Body of pancreas (tissue), 4 donors: ENCODE measurements at regions not wholly inside any gene's neighbourhood (a gene's known extent, or its start where the extent isn't known, plus 50 kb on each side); places are given as distances from the start of the nearest gene placed in this dataset.

Experiments used
- ATAC-seq: fragments of 150-250 bp; one replicate; pipeline ENCODE4 v1.9.1; 2016
- DNase-seq, 4 donors: peaks; one replicate each; pipeline ENCODE4 v3.0.0-alpha.2; 2019
- H3K27ac ChIP-seq, 4 donors: fragments of 200-600 bp; sonication (generic); 1 replicate in 3 of 4; 2 replicates in 1 of 4; pipeline versions ENCODE4 v1.5.1 to v1.6.1; 2016 to 2019; ENCODE audit warnings: mild to moderate bottlenecking in 1 of 4, mixed read lengths in 1 of 4, moderate library complexity in 1 of 4
- H3K27me3 ChIP-seq, 2 donors: fragments of 200-600 bp; sonication (generic); one replicate each; pipeline ENCODE4 v1.6.0; 2016; ENCODE audit warnings: mild to moderate bottlenecking in 1 of 2
- H3K36me3 ChIP-seq, 2 donors: fragments of 200-600 bp; sonication (generic); replicated peaks in 1 of 2; 2 replicates each; pipeline ENCODE4 v1.5.1; 2016; ENCODE audit warnings: low read depth in 2 of 2; ENCODE audit not compliant: insufficient read depth in 1 of 2
- H3K4me1 ChIP-seq: fragments of 200-600 bp; sonication (generic); one replicate; pipeline ENCODE4 v1.6.0; 2016
- H3K4me3 ChIP-seq, 2 donors: fragments of 200-600 bp; sonication (generic); 1 replicate in 1 of 2; 2 replicates in 1 of 2; pipeline ENCODE4 v1.5.1; 2016 to 2019
- H3K9me3 ChIP-seq, 3 donors: fragments of 200-600 bp; sonication (generic); 1 replicate in 2 of 3; 2 replicates in 1 of 3; pipeline ENCODE4 v1.5.1; 2016
- POLR2A ChIP-seq, 3 donors: fragments of 450-650 bp; IDR thresholded peaks; one replicate each; pipeline ENCODE4 v1.6.1; 2016; ENCODE audit warnings: antibody characterized with exemption in 3 of 3, mild to moderate bottlenecking in 2 of 3
- WGBS, 2 donors: methylation state at CpG; one replicate each; pipeline ENCODE4 v1.1.5; 2017; 5-methylcytosine and 5-hydroxymethylcytosine counted together
- intact Hi-C: fragments of 100-400 bp; cut with DNase I; formaldehyde crosslinking; loops from one replicate; pipeline ENCODE4 v1.15.1; 2023
- TF ChIP-seq, protein P1 (sequence below), 7 experiments: fragments of 450-650 bp in 4 of 7; fragments of 200-600 bp in 3 of 7; sonication (generic) in 3 of 7; IDR thresholded peaks; one replicate each; pipeline ENCODE4 v1.5.1; 2016 to 2019; ENCODE audit warnings: antibody characterized with exemption in 7 of 7

DNA sequence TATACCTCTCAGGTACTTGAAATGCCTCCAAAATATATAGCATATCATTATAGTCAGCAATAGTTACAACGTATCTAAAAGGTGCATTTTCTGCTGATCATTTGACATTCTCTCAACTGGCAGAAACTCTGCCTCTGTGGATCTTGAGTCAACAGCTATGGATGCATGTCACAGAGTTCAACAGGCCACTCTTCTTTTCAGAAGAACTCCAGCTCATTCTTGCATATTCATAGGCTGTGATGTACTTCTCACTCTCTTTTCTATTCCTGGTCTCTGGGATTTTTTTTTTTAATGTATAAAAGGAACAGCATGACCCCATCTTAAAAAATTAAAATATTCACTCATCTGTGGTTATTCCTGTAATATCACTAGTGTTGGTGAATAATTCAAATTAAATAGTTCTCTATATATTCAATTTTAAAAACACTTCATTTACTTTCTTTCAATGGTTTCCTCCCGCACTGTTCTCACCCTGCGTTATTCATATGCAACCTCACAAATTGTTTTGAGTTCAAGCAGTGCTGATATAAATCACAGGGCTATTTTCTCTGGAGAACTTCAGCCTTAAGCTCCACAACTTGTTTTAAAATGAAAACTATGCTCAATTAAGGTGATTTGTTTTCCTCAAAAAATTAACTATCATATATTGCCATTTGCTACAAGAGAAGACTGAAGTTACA lies 1111.2 kb upstream of the ADGRL3 start:
- no peak for TF ChIP-seq POLR2A (IDR thresholded peaks at IDR 0.05)
- TF ChIP-seq, protein P1, sequence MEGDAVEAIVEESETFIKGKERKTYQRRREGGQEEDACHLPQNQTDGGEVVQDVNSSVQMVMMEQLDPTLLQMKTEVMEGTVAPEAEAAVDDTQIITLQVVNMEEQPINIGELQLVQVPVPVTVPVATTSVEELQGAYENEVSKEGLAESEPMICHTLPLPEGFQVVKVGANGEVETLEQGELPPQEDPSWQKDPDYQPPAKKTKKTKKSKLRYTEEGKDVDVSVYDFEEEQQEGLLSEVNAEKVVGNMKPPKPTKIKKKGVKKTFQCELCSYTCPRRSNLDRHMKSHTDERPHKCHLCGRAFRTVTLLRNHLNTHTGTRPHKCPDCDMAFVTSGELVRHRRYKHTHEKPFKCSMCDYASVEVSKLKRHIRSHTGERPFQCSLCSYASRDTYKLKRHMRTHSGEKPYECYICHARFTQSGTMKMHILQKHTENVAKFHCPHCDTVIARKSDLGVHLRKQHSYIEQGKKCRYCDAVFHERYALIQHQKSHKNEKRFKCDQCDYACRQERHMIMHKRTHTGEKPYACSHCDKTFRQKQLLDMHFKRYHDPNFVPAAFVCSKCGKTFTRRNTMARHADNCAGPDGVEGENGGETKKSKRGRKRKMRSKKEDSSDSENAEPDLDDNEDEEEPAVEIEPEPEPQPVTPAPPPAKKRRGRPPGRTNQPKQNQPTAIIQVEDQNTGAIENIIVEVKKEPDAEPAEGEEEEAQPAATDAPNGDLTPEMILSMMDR (IDR thresholded peaks at IDR 0.05), result no peak
- no peaks in the 10 kb centered on the region for H3K4me1 ChIP-seq
- no peak overlapping the region for H3K4me3 ChIP-seq
- DNase-seq (no peak), ATAC-seq (no peak)
- H3K27ac ChIP-seq, result no peak overlapping the region
- no peaks in the 10 kb centered on the region for H3K27me3 ChIP-seq
- H3K36me3 ChIP-seq, result no peaks in the 10 kb centered on the region
- 45 to 66% methylated on average over 3 of the region's 3 CpGs for WGBS, 2 donors
- H3K9me3 ChIP-seq, result no peaks in the 10 kb centered on the region
- intact Hi-C loops, result no loop called here

DNA sequence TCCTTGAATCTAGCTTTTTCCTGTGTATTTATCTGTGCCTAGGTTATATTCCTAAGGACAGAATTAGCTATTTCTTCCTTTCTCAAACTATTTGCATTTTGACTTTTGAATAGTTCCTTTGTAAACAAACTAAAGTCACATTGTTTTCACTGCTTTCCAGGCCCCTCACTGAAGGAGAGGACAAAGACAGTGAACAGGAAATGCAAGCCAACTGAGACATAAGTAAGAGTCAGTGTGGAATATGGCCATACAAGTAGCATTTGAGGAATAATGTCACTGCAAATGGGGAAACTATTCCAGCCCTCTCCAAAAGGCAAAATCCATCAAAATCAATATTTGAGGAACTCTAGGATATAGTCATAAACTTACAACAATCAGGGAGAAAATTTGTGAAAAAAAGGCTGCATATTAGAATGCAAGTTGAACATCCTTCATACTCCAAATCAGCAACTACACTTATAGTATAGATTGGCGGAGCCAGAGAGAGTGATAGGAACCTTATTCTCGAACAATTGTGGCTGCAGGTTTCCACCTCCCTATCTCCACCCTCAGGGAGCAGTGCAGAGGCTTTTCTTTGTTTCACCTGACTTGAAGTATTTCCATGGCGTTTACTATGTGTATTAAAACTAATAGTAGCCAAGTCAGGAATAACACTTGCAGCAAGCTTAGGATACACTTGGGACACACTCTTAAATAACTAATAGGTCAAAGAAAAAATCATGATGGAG lies 1110.4 kb upstream of the ADGRL3 start:
- ATAC-seq, result no peak
- intact Hi-C loops, result no loop called here
- WGBS, 2 donors, result 55 to 71% methylated on average over 3 of the region's 3 CpGs

DNA sequence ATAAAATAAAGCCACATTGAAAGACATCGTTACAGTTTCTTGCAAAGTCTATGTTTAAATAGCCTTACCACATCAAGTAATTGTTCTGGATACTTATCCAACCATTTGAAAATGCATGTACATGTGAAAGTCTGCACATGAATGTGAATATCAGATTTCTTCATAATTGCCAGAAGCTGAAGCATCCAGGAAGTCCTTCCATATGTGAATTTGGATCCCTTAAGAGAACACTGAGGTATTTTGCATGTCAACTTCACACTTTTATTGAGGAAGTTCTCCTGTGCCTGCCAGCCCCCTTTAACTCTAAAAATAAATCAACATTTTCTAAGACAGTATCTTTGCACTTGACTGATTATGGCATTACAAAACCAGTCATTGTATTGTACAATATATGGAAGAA lies 1103.5 kb upstream of the ADGRL3 start:
- intact Hi-C loops, result no loop called here
- WGBS, 2 donors, result 0% methylated on average over 1 of the region's 1 CpG
- Histone ChIP-seq H3K27ac (no peak overlapping the region), H3K27me3 (no peaks in the 10 kb centered on the region), H3K4me3 (no peak overlapping the region), H3K9me3 (no peaks in the 10 kb centered on the region), H3K36me3 (no peaks in the 10 kb centered on the region), H3K4me1 (no peaks in the 10 kb centered on the region)
- no peak for TF ChIP-seq POLR2A (IDR thresholded peaks at IDR 0.05)
- TF ChIP-seq, protein P1 (IDR thresholded peaks at IDR 0.05), result no peak
- ATAC-seq, result no peak
- no peak for DNase-seq

More for the DNA sequence above, 1110.4 kb upstream of the ADGRL3 start:
- H3K4me3 ChIP-seq, result no peak overlapping the region
- no peak overlapping the region for H3K27ac ChIP-seq
- H3K27me3 ChIP-seq, result no peaks in the 10 kb centered on the region
- TF ChIP-seq, protein P1 (IDR thresholded peaks at IDR 0.05), result no peak
- no peak for TF ChIP-seq POLR2A (IDR thresholded peaks at IDR 0.05)
- no peaks in the 10 kb centered on the region for H3K9me3 ChIP-seq
- H3K36me3 ChIP-seq, result no peaks in the 10 kb centered on the region
- no peak for DNase-seq
- H3K4me1 ChIP-seq, result no peaks in the 10 kb centered on the region

DNA sequence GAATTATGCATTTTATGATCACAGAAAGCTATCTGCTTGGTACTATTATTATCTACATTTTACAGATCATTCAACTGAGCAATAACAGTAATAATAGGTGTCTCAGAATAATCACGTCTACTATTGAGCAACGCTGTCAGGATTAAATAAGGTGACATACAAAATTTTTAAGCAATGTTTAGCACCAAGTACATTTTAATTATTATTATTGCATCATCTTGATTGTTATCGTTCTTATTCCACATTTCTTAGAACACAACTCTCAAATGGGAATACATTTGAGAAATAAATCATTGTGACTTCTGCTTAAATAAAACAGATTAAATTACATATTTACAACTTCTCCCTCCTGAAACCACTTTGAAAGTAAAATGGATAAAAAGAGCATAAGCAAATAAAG lies 1083.5 kb upstream of the ADGRL3 start:
- Histone ChIP-seq H3K9me3 (no peaks in the 10 kb centered on the region), H3K27ac (no peak overlapping the region), H3K4me3 (no peak overlapping the region), H3K27me3 (no peaks in the 10 kb centered on the region), H3K36me3 (no peaks in the 10 kb centered on the region), H3K4me1 (no peaks in the 10 kb centered on the region)
- ATAC-seq, result no peak
- DNase-seq, result no peak
- intact Hi-C loops, result no loop called here
- 83 to 84% methylated on average over 3 of the region's 3 CpGs for WGBS, 2 donors
- TF ChIP-seq, protein P1 (IDR thresholded peaks at IDR 0.05), result no peak
- TF ChIP-seq POLR2A (IDR thresholded peaks at IDR 0.05), result no peak
